SH-SY5Y (cell line): ENCODE measurements at regions not wholly inside any gene's neighbourhood (a gene's known extent, or its start where the extent isn't known, plus 50 kb on each side); places are given as distances from the start of the nearest gene placed in this dataset.

Source experiments
- GATA2 ChIP-seq: IDR thresholded peaks from 2 replicates; pipeline ENCODE4 v1.6.1; 2011; ENCODE audit warnings: mild to moderate bottlenecking, low read depth, low read length
- GATA3 ChIP-seq: IDR thresholded peaks from 2 replicates; pipeline ENCODE4 v1.6.1; 2011; ENCODE audit warnings: low read depth, mild to moderate bottlenecking, low read length, moderate library complexity

- no peak for TF ChIP-seq GATA2
- no peak for TF ChIP-seq GATA3
Observed at GRCh38 chr6:115159733-115160132, 816.9 kb upstream of the HS3ST5 start.
